Spleen (tissue), 7 donors: ENCODE measurements at regions not wholly inside any gene's neighbourhood (a gene's known extent, or its start where the extent isn't known, plus 50 kb on each side); places are given as distances from the start of the nearest gene placed in this dataset.

Experiments
- CTCF ChIP-seq, 11 experiments: fragments of 200-600 bp in 7 of 11; fragments of 450-650 bp in 4 of 11; sonication (generic) in 4 of 11; IDR thresholded peaks in 8 of 11; conservative IDR thresholded peaks in 3 of 11; 1 replicate in 7 of 11; 2 replicates in 4 of 11; pipeline versions ENCODE4 v1.4.0 to v1.8.0; 2016 to 2021; ENCODE audit warnings: antibody characterized with exemption in 11 of 11, inconsistent platforms in 4 of 11, mild to moderate bottlenecking in 1 of 11
- POLR2A ChIP-seq, 3 donors: fragments of 450-650 bp; IDR thresholded peaks; one replicate each; pipeline ENCODE4 v1.5.1; 2017; ENCODE audit warnings: antibody characterized with exemption in 3 of 3, mild to moderate bottlenecking in 1 of 3
- POLR2AphosphoS5 ChIP-seq, 3 donors: sonication (generic); formaldehyde crosslinking; IDR thresholded peaks; one replicate each; pipeline ENCODE4 v1.5.1; 2017; ENCODE audit warnings: antibody characterized with exemption in 3 of 3
- donor health status: DM: no; HTN: no; CAD: no; lungs with moderate emphysema.
- donor health status: DM: no; HTN: no; CAD: no.
- donor health status: DM: no; HTN: no; CAD: no.

GRCh38 chr13:70908795-70909194, 800.5 kb upstream of the KLHL1 start:
- TF ChIP-seq POLR2A (IDR thresholded peaks at IDR 0.05) (no peak), CTCF (IDR thresholded peaks at IDR 0.05 in 8 of 11, conservative IDR thresholded peaks at IDR 0.05 in 3 of 11) (no peak), POLR2AphosphoS5 (IDR thresholded peaks at IDR 0.05) (no peak)
